Body of pancreas (tissue), 4 donors: ENCODE measurements at regions not wholly inside any gene's neighbourhood (a gene's known extent, or its start where the extent isn't known, plus 50 kb on each side); places are given as distances from the start of the nearest gene placed in this dataset.

Experiments
- POLR2A ChIP-seq, 3 donors: fragments of 450-650 bp; IDR thresholded peaks; one replicate each; pipeline ENCODE4 v1.6.1; 2016; ENCODE audit warnings: antibody characterized with exemption in 3 of 3, mild to moderate bottlenecking in 2 of 3
- TF ChIP-seq, protein P1 (sequence below), 7 experiments: fragments of 450-650 bp in 4 of 7; fragments of 200-600 bp in 3 of 7; sonication (generic) in 3 of 7; IDR thresholded peaks; one replicate each; pipeline ENCODE4 v1.5.1; 2016 to 2019; ENCODE audit warnings: antibody characterized with exemption in 7 of 7

DNA sequence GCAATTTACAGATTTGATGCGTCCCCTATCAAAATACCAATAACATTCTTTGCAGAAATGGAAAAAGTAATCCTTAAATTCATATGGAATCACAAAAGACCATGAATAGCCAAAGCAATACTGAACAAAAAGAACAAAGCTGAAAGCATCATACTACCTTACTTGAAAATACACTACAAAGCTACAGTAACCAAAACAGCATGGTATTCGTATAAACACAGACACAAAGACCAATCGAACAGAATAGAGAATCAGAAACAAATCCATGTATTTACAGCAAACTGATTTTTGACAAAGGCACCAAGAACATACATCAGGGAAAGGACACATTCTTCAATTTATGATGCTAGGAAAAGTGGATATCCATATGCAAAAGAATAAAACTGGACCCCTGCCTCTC is 206.5 kb upstream of the PDE10A start:
- TF ChIP-seq, protein P1, sequence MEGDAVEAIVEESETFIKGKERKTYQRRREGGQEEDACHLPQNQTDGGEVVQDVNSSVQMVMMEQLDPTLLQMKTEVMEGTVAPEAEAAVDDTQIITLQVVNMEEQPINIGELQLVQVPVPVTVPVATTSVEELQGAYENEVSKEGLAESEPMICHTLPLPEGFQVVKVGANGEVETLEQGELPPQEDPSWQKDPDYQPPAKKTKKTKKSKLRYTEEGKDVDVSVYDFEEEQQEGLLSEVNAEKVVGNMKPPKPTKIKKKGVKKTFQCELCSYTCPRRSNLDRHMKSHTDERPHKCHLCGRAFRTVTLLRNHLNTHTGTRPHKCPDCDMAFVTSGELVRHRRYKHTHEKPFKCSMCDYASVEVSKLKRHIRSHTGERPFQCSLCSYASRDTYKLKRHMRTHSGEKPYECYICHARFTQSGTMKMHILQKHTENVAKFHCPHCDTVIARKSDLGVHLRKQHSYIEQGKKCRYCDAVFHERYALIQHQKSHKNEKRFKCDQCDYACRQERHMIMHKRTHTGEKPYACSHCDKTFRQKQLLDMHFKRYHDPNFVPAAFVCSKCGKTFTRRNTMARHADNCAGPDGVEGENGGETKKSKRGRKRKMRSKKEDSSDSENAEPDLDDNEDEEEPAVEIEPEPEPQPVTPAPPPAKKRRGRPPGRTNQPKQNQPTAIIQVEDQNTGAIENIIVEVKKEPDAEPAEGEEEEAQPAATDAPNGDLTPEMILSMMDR (IDR thresholded peaks at IDR 0.05): no peak
- no peak for TF ChIP-seq POLR2A (IDR thresholded peaks at IDR 0.05)
